BE2C (cell line): ENCODE measurements at regions not wholly inside any gene's neighbourhood (a gene's known extent, or its start where the extent isn't known, plus 50 kb on each side); places are given as distances from the start of the nearest gene placed in this dataset.

Experiments
- DNase-seq: peaks from one replicate; pipeline ENCODE4 v3.0.0-alpha.2; 2020
- H3K27me3 ChIP-seq: fragments of 250-450 bp; sonication (Bioruptor Pico); 2 replicates; pipeline ENCODE4 v1.5.1; 2020; ENCODE audit warnings: mild to moderate bottlenecking
- H3K36me3 ChIP-seq: fragments of 250-450 bp; sonication (Bioruptor Pico); 2 replicates; pipeline ENCODE4 v1.5.1; 2020; ENCODE audit warnings: mild to moderate bottlenecking
- H3K4me1 ChIP-seq: fragments of 250-450 bp; sonication (Bioruptor Pico); 2 replicates; pipeline ENCODE4 v1.5.1; 2020
- H3K4me3 ChIP-seq: 2 replicates; pipeline ENCODE4 v1.5.1; 2011; ENCODE audit warnings: low read depth, low read length
- H3K9me3 ChIP-seq: fragments of 250-450 bp; sonication (Bioruptor Pico); 2 replicates; pipeline ENCODE4 v1.5.1; 2020
- TF ChIP-seq, protein P1 (sequence below): IDR thresholded peaks from 2 replicates; pipeline ENCODE4 v1.5.1; 2012; ENCODE audit warnings: mild to moderate bottlenecking, low read depth, low read length

DNA sequence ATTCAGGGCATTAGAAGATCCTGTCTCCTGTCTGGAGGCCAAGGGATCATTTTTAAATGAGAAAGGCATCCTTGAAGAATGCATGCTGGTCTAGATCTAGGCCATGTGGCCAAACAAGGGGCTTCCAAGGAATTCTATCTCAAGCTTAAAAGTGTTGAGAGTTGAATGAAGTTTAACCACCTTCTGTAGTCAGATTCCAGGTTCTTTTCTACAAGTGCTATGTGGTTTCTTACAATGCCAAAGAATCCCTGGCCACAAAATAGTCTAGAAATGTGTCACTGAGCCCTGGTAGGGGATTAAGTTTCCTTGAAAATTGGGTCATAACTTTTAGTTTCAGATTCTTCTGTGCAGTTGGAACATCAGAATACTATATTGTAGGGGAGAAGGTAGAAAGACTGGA is 640.7 kb upstream of the ACVR2A start:
- TF ChIP-seq, protein P1, sequence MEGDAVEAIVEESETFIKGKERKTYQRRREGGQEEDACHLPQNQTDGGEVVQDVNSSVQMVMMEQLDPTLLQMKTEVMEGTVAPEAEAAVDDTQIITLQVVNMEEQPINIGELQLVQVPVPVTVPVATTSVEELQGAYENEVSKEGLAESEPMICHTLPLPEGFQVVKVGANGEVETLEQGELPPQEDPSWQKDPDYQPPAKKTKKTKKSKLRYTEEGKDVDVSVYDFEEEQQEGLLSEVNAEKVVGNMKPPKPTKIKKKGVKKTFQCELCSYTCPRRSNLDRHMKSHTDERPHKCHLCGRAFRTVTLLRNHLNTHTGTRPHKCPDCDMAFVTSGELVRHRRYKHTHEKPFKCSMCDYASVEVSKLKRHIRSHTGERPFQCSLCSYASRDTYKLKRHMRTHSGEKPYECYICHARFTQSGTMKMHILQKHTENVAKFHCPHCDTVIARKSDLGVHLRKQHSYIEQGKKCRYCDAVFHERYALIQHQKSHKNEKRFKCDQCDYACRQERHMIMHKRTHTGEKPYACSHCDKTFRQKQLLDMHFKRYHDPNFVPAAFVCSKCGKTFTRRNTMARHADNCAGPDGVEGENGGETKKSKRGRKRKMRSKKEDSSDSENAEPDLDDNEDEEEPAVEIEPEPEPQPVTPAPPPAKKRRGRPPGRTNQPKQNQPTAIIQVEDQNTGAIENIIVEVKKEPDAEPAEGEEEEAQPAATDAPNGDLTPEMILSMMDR, result no peak

DNA sequence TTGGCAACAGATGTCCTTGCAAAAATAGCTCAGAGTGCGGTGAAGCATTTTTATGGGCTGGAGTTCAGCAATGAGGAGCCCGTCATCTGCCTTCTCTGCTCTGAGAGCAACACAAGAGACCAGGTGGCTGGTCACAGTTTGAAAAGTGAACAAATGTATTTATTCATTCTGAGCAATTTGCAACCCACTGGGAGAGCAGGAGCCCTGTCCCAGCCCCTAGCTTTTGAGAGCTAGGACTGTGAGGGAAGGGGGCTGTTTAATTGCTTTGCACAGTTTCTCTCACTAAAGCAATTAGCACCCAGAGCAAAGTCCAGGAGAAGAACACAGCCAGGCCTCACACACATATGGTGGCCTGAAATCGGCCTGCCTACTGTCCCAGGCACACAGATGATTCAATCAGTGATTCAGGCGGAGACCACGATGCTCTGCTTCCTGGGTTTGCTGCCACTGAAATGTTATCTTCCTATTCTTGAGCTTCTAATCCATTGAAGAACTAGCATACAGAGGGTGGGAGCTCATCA is 646.1 kb upstream of the ACVR2A start:
- no peak overlapping the region for H3K4me3 ChIP-seq
- H3K9me3 ChIP-seq, result no peaks in the 10 kb centered on the region
- H3K36me3 ChIP-seq, result no peaks in the 10 kb centered on the region
- DNase-seq, result no peak
- H3K4me1 ChIP-seq, result no peaks in the 10 kb centered on the region
- TF ChIP-seq, protein P1, result no peak
- H3K27me3 ChIP-seq, result no peaks in the 10 kb centered on the region

More for the DNA sequence above, 640.7 kb upstream of the ACVR2A start:
- Histone ChIP-seq H3K27me3 (no peaks in the 10 kb centered on the region), H3K9me3 (no peaks in the 10 kb centered on the region), H3K4me1 (no peaks in the 10 kb centered on the region), H3K36me3 (no peaks in the 10 kb centered on the region), H3K4me3 (no peak overlapping the region)
- DNase-seq, result no peak

- no peaks in the 10 kb centered on the region for H3K9me3 ChIP-seq
- H3K4me1 ChIP-seq, result no peaks in the 10 kb centered on the region
- H3K4me3 ChIP-seq, result no peak overlapping the region
- DNase-seq, result no peak
- H3K36me3 ChIP-seq, result no peaks in the 10 kb centered on the region
- TF ChIP-seq, protein P1, result no peak
- no peaks in the 10 kb centered on the region for H3K27me3 ChIP-seq
Observed at GRCh38 chr2:147197754-147198483, 646.9 kb upstream of the ACVR2A start.

DNA sequence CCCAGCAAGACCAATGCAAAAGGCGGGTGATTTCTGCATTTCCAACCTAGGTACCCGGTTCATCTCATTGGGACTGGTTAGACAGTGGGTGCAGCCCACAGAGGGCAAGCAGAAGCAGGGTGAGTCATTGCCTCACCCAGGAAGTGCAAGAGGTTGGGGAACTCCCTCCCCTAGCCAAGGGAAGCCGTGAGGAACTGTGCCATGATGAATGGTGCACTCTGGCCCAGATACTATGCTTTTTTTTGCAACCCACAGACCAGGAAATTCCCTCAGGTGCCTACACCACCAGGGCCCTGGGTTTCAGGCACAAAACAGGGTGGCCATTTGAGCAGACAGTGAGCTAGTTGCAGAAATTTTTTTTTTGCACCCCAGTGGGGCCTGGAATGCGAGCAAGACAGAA is 662.6 kb upstream of the ACVR2A start:
- TF ChIP-seq, protein P1, result no peak
- H3K9me3 ChIP-seq, result no peaks in the 10 kb centered on the region
- H3K27me3 ChIP-seq, result no peaks in the 10 kb centered on the region
- no peak for DNase-seq
- H3K36me3 ChIP-seq, result no peaks in the 10 kb centered on the region
- H3K4me1 ChIP-seq, result no peaks in the 10 kb centered on the region
- H3K4me3 ChIP-seq, result no peak overlapping the region

DNA sequence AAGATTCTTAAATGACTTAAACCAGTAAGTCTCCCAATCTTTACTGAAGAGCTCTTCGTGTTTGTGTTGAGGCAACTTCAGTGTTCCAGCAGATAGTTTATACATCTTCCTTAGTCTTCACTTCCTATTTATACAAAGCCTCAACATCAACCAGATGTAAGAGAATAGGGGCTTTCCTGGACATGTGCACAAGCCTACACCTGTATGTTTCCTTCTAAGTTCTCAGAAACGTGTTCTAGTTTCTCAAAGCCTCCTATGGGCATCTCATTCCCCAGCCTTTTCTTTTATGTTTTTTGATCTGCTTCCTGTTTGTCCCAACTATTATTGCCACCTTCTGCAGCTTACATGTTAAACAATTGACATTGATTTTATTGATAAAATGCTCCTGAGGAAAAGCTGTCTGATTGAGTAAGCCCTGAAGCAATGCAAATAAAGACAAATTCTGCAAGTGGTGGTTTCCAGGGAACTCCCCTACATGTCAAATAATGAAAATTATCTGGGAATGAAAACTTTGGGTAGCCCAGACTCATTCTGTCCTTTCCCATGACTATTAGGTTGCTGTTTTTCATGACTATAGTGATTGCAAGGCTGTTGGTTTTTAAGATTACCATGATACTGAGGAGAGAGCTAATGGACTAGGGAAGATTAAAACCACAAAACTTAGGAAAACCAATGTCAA is 663.3 kb upstream of the ACVR2A start:
- H3K4me1 ChIP-seq, result no peaks in the 10 kb centered on the region
- H3K4me3 ChIP-seq, result no peak overlapping the region
- TF ChIP-seq, protein P1, result no peak
- no peak for DNase-seq
- no peaks in the 10 kb centered on the region for H3K9me3 ChIP-seq
- no peaks in the 10 kb centered on the region for H3K36me3 ChIP-seq
- no peaks in the 10 kb centered on the region for H3K27me3 ChIP-seq
